H1 (cell line): ENCODE measurements at regions not wholly inside any gene's neighbourhood (a gene's known extent, or its start where the extent isn't known, plus 50 kb on each side); places are given as distances from the start of the nearest gene placed in this dataset.

Experiments used
- CTCF ChIA-PET: fragments of 300-600 bp; sonication (Branson Sonifier 250); formaldehyde crosslinking; loops from one replicate; lab custom pipeline; 2021; ENCODE audit not compliant: partially characterized antibody; lab: Charles Lee
- POLR2A ChIA-PET: fragments of 300-600 bp; sonication (Branson Sonifier 250); formaldehyde crosslinking; loops from one replicate; lab custom pipeline; 2021; ENCODE audit warnings: inconsistent platforms; ENCODE audit not compliant: partially characterized antibody; lab: Charles Lee
- DNase-seq, 2 experiments: peaks; one replicate each; pipeline versions ENCODE4 v3.0.0 to v3.0.0-alpha.2; 2010 to 2022; ENCODE audit warnings: low spot score in 2 of 2, low read depth in 1 of 2, mixed read lengths in 1 of 2
- FAIRE-seq: peaks from 2 replicates; lab custom pipeline; 2011; peaks lifted over from hg19 to GRCh38; lab: Jason Lieb, UNC
- H2AFZ ChIP-seq: 2 replicates; pipeline ENCODE4 v1.8.1; 2012; ENCODE audit warnings: low read length, inconsistent platforms
- H2AK5ac ChIP-seq: 2 replicates; pipeline ENCODE4 v1.6.1; 2013; ENCODE audit warnings: low read depth, low read length
- H2BK120ac ChIP-seq: replicated peaks from 2 replicates; pipeline ENCODE3; 2013; ENCODE audit warnings: low read depth, low read length, inconsistent platforms
- H2BK12ac ChIP-seq: 2 replicates; pipeline ENCODE4 v1.6.1; 2013; ENCODE audit warnings: low read depth, low read length
- H2BK15ac ChIP-seq: 2 replicates; pipeline ENCODE4 v1.6.1; 2013; ENCODE audit warnings: low read length
- H2BK20ac ChIP-seq: 2 replicates; pipeline ENCODE4 v1.6.1; 2013; ENCODE audit warnings: low read length
- H2BK5ac ChIP-seq: 2 replicates; pipeline ENCODE4 v1.6.1; 2013; ENCODE audit warnings: low read depth, low read length
- H3K14ac ChIP-seq: 2 replicates; pipeline ENCODE4 v1.6.1; 2013; ENCODE audit warnings: inconsistent platforms; ENCODE audit not compliant: insufficient read length
- H3K18ac ChIP-seq: 2 replicates; pipeline ENCODE4 v1.6.1; 2013; ENCODE audit warnings: low read length; ENCODE audit errors: extremely low read depth
- H3K23ac ChIP-seq: 2 replicates; pipeline ENCODE4 v1.6.1; 2013; ENCODE audit warnings: inconsistent platforms; ENCODE audit not compliant: insufficient read length
- H3K23me2 ChIP-seq: 2 replicates; pipeline ENCODE4 v1.6.1; 2013; ENCODE audit warnings: low read depth, low read length
- H3K27ac ChIP-seq: 2 replicates; pipeline ENCODE4 v1.6.1; 2011; ENCODE audit warnings: low read depth, low read length, inconsistent platforms
- H3K27me3 ChIP-seq, 4 experiments: replicated peaks in 1 of 4; 1 replicate in 1 of 4; 2 replicates in 3 of 4; pipeline versions ENCODE4 v1.6.1 to v1.8.1; 2011 to 2013; ENCODE audit warnings: low read length in 3 of 4, mild to moderate bottlenecking in 3 of 4, inconsistent platforms in 2 of 4, mixed read lengths in 2 of 4, moderate library complexity in 1 of 4; ENCODE audit not compliant: control insufficient read depth in 3 of 4, insufficient read depth in 3 of 4; ENCODE audit errors: extremely low read depth in 1 of 4
- H3K36me3 ChIP-seq, 4 experiments: 2 replicates each; pipeline versions ENCODE4 v1.6.1 to v1.8.1; 2011 to 2013; ENCODE audit warnings: mild to moderate bottlenecking in 4 of 4, low read length in 3 of 4, moderate library complexity in 2 of 4, control low read depth in 1 of 4, inconsistent platforms in 1 of 4; ENCODE audit not compliant: insufficient read depth in 4 of 4, control insufficient read depth in 2 of 4
- H3K4ac ChIP-seq: replicated peaks from 2 replicates; pipeline ENCODE3; 2013; ENCODE audit warnings: low read length, low read depth, mixed read lengths, inconsistent platforms; ENCODE audit not compliant: insufficient read length
- H3K4me1 ChIP-seq, 4 experiments: replicated peaks in 1 of 4; 1 replicate in 1 of 4; 2 replicates in 3 of 4; pipeline versions ENCODE4 v1.6.1 to v1.8.1; 2011 to 2013; ENCODE audit warnings: low read length in 3 of 4, inconsistent platforms in 2 of 4, mixed read lengths in 1 of 4; ENCODE audit not compliant: insufficient read depth in 4 of 4, control insufficient read depth in 3 of 4
- H3K4me2 ChIP-seq, 2 experiments: 2 replicates each; pipeline versions ENCODE4 v1.6.1 to v1.8.1; 2011 to 2013; ENCODE audit warnings: low read depth in 2 of 2, low read length in 2 of 2, control low read depth in 1 of 2, inconsistent platforms in 1 of 2, mild to moderate bottlenecking in 1 of 2; ENCODE audit not compliant: insufficient read depth in 1 of 2
- H3K4me3 ChIP-seq, 4 experiments: fragments of 200-600, 300-600 bp in 1 of 4; sonication (generic), shearing (Covaris generic), sonication (Bioruptor Twin) in 1 of 4; 2 replicates each; pipeline versions ENCODE4 v1.5.1 to v1.8.1; 2011 to 2016; ENCODE audit warnings: low read length in 4 of 4, low read depth in 3 of 4, control low read depth in 2 of 4, inconsistent platforms in 2 of 4, mild to moderate bottlenecking in 2 of 4, mixed read lengths in 1 of 4, moderate library complexity in 1 of 4; ENCODE audit not compliant: insufficient read depth in 2 of 4; ENCODE audit errors: extremely low read depth in 1 of 4
- H3K56ac ChIP-seq: replicated peaks from 2 replicates; pipeline ENCODE3; 2013; ENCODE audit warnings: low read depth, mild to moderate bottlenecking, mixed read lengths, low read length, inconsistent platforms; ENCODE audit not compliant: insufficient read length
- H3K79me1 ChIP-seq: 2 replicates; pipeline ENCODE4 v1.6.1; 2013; ENCODE audit warnings: low read depth, low read length, control low read depth
- H3K79me2 ChIP-seq, 2 experiments: 2 replicates each; pipeline versions ENCODE4 v1.6.1 to v1.8.1; 2012 to 2013; ENCODE audit warnings: low read length in 2 of 2, mild to moderate bottlenecking in 2 of 2, inconsistent platforms in 1 of 2; ENCODE audit not compliant: insufficient read depth in 2 of 2, control insufficient read depth in 1 of 2
- H3K9ac ChIP-seq, 4 experiments: replicated peaks in 1 of 4; 1 replicate in 1 of 4; 2 replicates in 3 of 4; pipeline versions ENCODE4 v1.6.1 to v1.8.1; 2011 to 2013; ENCODE audit warnings: low read depth in 3 of 4, low read length in 3 of 4, control low read depth in 2 of 4, mild to moderate bottlenecking in 2 of 4, moderate library complexity in 2 of 4, inconsistent platforms in 1 of 4; ENCODE audit errors: extremely low read depth in 1 of 4
- H3K9me3 ChIP-seq, 2 experiments: 2 replicates each; pipeline versions ENCODE4 v1.6.1 to v1.8.1; 2012 to 2013; ENCODE audit warnings: mild to moderate bottlenecking in 2 of 2, moderate library complexity in 2 of 2, control low read depth in 1 of 2, inconsistent platforms in 1 of 2, low read depth in 1 of 2, low read length in 1 of 2, mixed read lengths in 1 of 2; ENCODE audit not compliant: insufficient read depth in 2 of 2
- H4K20me1 ChIP-seq, 2 experiments: replicated peaks in 1 of 2; 2 replicates each; pipeline versions ENCODE3 to v1.8.1; 2011 to 2013; ENCODE audit warnings: inconsistent platforms in 2 of 2, low read length in 2 of 2, mild to moderate bottlenecking in 1 of 2; ENCODE audit not compliant: insufficient read depth in 2 of 2, control insufficient read depth in 1 of 2
- H4K5ac ChIP-seq: 2 replicates; pipeline ENCODE4 v1.6.1; 2013; ENCODE audit warnings: low read length, low read depth, mixed read lengths, inconsistent platforms; ENCODE audit not compliant: insufficient read length
- H4K8ac ChIP-seq: 2 replicates; pipeline ENCODE4 v1.8.0; 2013; ENCODE audit warnings: mild to moderate bottlenecking, moderate library complexity, low read length, inconsistent platforms; ENCODE audit not compliant: insufficient read depth; ENCODE audit errors: extremely low read depth
- H4K91ac ChIP-seq: replicated peaks from 2 replicates; pipeline ENCODE3; 2013; ENCODE audit warnings: low read length, mixed read lengths, inconsistent platforms; ENCODE audit not compliant: insufficient read length
- POLR2AphosphoS5 ChIP-seq: IDR thresholded peaks from 2 replicates; pipeline ENCODE4 v1.6.1; 2011; ENCODE audit warnings: low read depth, low read length
- TBP ChIP-seq: IDR thresholded peaks from 2 replicates; pipeline ENCODE4 v1.6.1; 2011; ENCODE audit warnings: low read depth, low read length, improper control_type of control experiment
- WGBS, 2 experiments: shearing (Covaris generic) in 1 of 2; methylation state at CpG; one replicate each; pipeline versions ENCODE4 v1.1.6 to v1.1.7; 2013 to 2015; ENCODE audit warnings: low lambda C conversion rate in 2 of 2, mixed read lengths in 2 of 2, inconsistent platforms in 1 of 2, low coverage in 1 of 2, missing lambda C conversion rate in 1 of 2; ENCODE audit not compliant: insufficient replicate concordance in 2 of 2, insufficient coverage in 1 of 2, insufficient read length in 1 of 2; ENCODE audit errors: extremely low coverage in 1 of 2, missing lambda C conversion rate in 1 of 2; 5-methylcytosine and 5-hydroxymethylcytosine counted together

DNA sequence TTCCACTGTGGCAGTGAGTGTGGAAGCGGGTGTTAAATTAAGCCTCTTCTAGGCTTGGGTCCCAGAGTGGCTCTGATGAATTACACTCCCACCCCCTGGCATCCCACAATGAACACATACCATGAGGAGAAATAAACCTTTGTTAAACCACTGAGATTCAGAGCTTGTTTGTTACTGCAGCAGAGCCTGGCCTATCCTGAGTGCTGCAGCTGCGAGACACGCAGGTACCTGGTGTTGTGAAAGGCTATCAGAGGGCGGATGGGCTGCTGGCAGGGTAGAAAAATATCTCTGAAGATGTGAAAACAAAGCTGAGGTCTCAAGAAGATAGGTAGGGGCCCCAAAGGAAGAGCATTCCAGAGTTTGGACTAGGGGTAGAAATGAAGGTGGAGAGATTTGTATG lies 138.4 kb upstream of the STX18 start:
- no peak overlapping the region for H2BK20ac ChIP-seq
- ChIA-PET POLR2A (no interaction called here), CTCF (interaction anchor here (0.7 to 7.2 kb wide), 13 partner anchors 8 to 192 kb away, joined by 3 to 61 read pairs (median 5); no protein-coding TSS in a partner anchor)
- TF ChIP-seq TBP = no peak
- TF ChIP-seq POLR2AphosphoS5 = no peak

More for the DNA sequence above, 138.4 kb upstream of the STX18 start:
- H3K27me3 ChIP-seq = peaks cover 0 to 9% (median 2%) of the 10 kb centered on the region in 4 experiments; a peak in 4 of 7 replicates
- no peak overlapping the region for H2BK120ac ChIP-seq
- no peak overlapping the region for H3K56ac ChIP-seq
- H3K79me2 ChIP-seq = no peaks in the 10 kb centered on the region
- H3K4me3 ChIP-seq = no peak overlapping the region
- no peaks in the 10 kb centered on the region for H3K79me1 ChIP-seq
- H2AK5ac ChIP-seq = peak overlapping the region; percentile 53; the same call in 1 of the 2 replicates
- H3K23me2 ChIP-seq = peaks cover 1% of the 10 kb centered on the region; the same call in 1 of the 2 replicates
- H4K8ac ChIP-seq = peak overlapping the region; percentile 32; the same call in 1 of the 2 replicates
- H3K27ac ChIP-seq = no peak overlapping the region
- no peaks in the 10 kb centered on the region for H3K9me3 ChIP-seq
- H3K18ac ChIP-seq = no peak overlapping the region
- no peak overlapping the region for H2BK15ac ChIP-seq
- no peak overlapping the region for H3K9ac ChIP-seq
- no peak overlapping the region for H2BK5ac ChIP-seq
- WGBS, 2 experiments = 89% methylated on average over 4 of the region's 4 CpGs; no CpG with 5 or more reads in 1 of the 2 experiments
- no peak overlapping the region for H4K5ac ChIP-seq
- no peak overlapping the region for H3K23ac ChIP-seq
- DNase-seq (no peak), FAIRE-seq (no peak)
- H3K14ac ChIP-seq = no peak overlapping the region
- H3K4me2 ChIP-seq = no peak overlapping the region
- peaks cover under 1 to 11% (median 7%) of the 10 kb centered on the region in 4 experiments; a peak in 5 of 7 replicates for H3K4me1 ChIP-seq
- H2AFZ ChIP-seq = no peak overlapping the region
- no peaks in the 10 kb centered on the region for H3K36me3 ChIP-seq
- no peak overlapping the region for H2BK12ac ChIP-seq
- H4K20me1 ChIP-seq = peaks cover 0 to 2% of the 10 kb centered on the region in 2 experiments
- no peak overlapping the region for H3K4ac ChIP-seq
- H4K91ac ChIP-seq = no peak overlapping the region
